ENCODE measurements at regions not wholly inside any gene's neighbourhood (a gene's known extent, or its start where the extent isn't known, plus 50 kb on each side); places are given as distances from the start of the nearest gene placed in this dataset.

- peaks cover 0 to 2% (median 0%) of the 10 kb centered on the region in 3 donors for H3K27me3 ChIP-seq (ENCODE audit: insufficient read depth in 3 of 3, low read length in 2 of 3)
- H3K4me1 ChIP-seq: no peaks in the 10 kb centered on the region
- no peak overlapping the region for H3K4me3 ChIP-seq
- no peaks in the 10 kb centered on the region for H3K36me3 ChIP-seq (ENCODE audit: insufficient read depth in 1 of 2, low read depth in 1 of 2)
- no peak for TF ChIP-seq CTCF (IDR thresholded peaks at IDR 0.05)
- no peak overlapping the region for H3K27ac ChIP-seq
- 91 to 93% (median 93%) methylated on average over 14 of the region's 14 CpGs for WGBS, 3 donors
- no peaks in the 10 kb centered on the region for H3K9me3 ChIP-seq
- no peak for ATAC-seq
- intact Hi-C loops (cut with DNase I): no loop called here
- DNase-seq: no peak
Measured at GRCh38 chr6:15073883-15074465, 171.9 kb upstream of the JARID2 start.

GRCh38 chr6:15074806-15075205 lies 171.1 kb upstream of the JARID2 start:
- ATAC-seq (no peak), DNase-seq (no peak)
- peaks cover 0 to 2% (median 0%) of the 10 kb centered on the region in 3 donors for H3K27me3 ChIP-seq (ENCODE audit: insufficient read depth in 3 of 3, low read length in 2 of 3)
- no peaks in the 10 kb centered on the region for H3K9me3 ChIP-seq
- no peaks in the 10 kb centered on the region for H3K4me1 ChIP-seq
- no peaks in the 10 kb centered on the region for H3K36me3 ChIP-seq (ENCODE audit: insufficient read depth in 1 of 2, low read depth in 1 of 2)
- no peak overlapping the region for H3K4me3 ChIP-seq
- intact Hi-C loops (cut with DNase I): no loop called here
- no peak for TF ChIP-seq CTCF (IDR thresholded peaks at IDR 0.05)
- no peak overlapping the region for H3K27ac ChIP-seq
- WGBS, 3 donors: 96 to 99% (median 96%) methylated on average over 10 of the region's 10 CpGs

- Histone ChIP-seq H3K27ac (no peak overlapping the region), H3K27me3 (ENCODE audit: insufficient read depth in 3 of 3, low read length in 2 of 3) (peaks cover 0 to 2% (median 0%) of the 10 kb centered on the region in 3 donors), H3K36me3 (ENCODE audit: insufficient read depth in 1 of 2, low read depth in 1 of 2) (no peaks in the 10 kb centered on the region), H3K4me1 (no peaks in the 10 kb centered on the region), H3K4me3 (no peak overlapping the region), H3K9me3 (no peaks in the 10 kb centered on the region)
- ATAC-seq (no peak), DNase-seq (no peak)
- 74 to 88% (median 76%) methylated on average over 4 of the region's 4 CpGs for WGBS, 3 donors
- intact Hi-C loops (cut with DNase I): no loop called here
- TF ChIP-seq CTCF (IDR thresholded peaks at IDR 0.05): no peak
Measured at GRCh38 chr6:15076565-15076964, 169.3 kb upstream of the JARID2 start.

- DNase-seq (no peak), ATAC-seq (no peak)
- TF ChIP-seq CTCF (IDR thresholded peaks at IDR 0.05): no peak
- WGBS, 3 donors: 79 to 92% (median 88%) methylated on average over 4 of the region's 4 CpGs
- Histone ChIP-seq H3K4me3 (no peak overlapping the region), H3K27me3 (ENCODE audit: insufficient read depth in 3 of 3, low read length in 2 of 3) (peaks cover 0 to 2% (median 0%) of the 10 kb centered on the region in 3 donors), H3K36me3 (ENCODE audit: insufficient read depth in 1 of 2, low read depth in 1 of 2) (no peaks in the 10 kb centered on the region), H3K4me1 (no peaks in the 10 kb centered on the region), H3K9me3 (no peaks in the 10 kb centered on the region), H3K27ac (no peak overlapping the region)
- intact Hi-C loops (cut with DNase I): no loop called here
Measured at GRCh38 chr6:15077006-15077405, 168.9 kb upstream of the JARID2 start.

GRCh38 chr6:15077961-15078360 lies 167.9 kb upstream of the JARID2 start:
- no peak for TF ChIP-seq CTCF (IDR thresholded peaks at IDR 0.05)
- no peaks in the 10 kb centered on the region for H3K4me1 ChIP-seq
- no peak for DNase-seq

More at GRCh38 chr6:15077961-15078360, 167.9 kb upstream of the JARID2 start:
- Histone ChIP-seq H3K36me3 (ENCODE audit: insufficient read depth in 1 of 2, low read depth in 1 of 2) (no peaks in the 10 kb centered on the region), H3K9me3 (no peaks in the 10 kb centered on the region), H3K4me3 (no peak overlapping the region), H3K27ac (no peak overlapping the region), H3K27me3 (ENCODE audit: insufficient read depth in 3 of 3, low read length in 2 of 3) (peaks cover 0 to 2% (median 0%) of the 10 kb centered on the region in 3 donors)
- WGBS, 3 donors: 85 to 89% (median 87%) methylated on average over 5 of the region's 5 CpGs
- no peak for ATAC-seq
- intact Hi-C loops (cut with DNase I): no loop called here
